Esophagus muscularis mucosa (tissue), 4 donors: ENCODE measurements at regions not wholly inside any gene's neighbourhood (a gene's known extent, or its start where the extent isn't known, plus 50 kb on each side); places are given as distances from the start of the nearest gene placed in this dataset.
"Not testable (repeated sequence)": the region's sequence is repeated elsewhere in the genome, so short reads cannot be mapped to it uniquely, and the experiment has no call there.

Experiments
- DNase-seq: peaks from one replicate; pipeline ENCODE4 v3.0.0-alpha.2; 2017; ENCODE audit errors: extremely low spot score
- H3K27ac ChIP-seq, 4 donors: fragments of 200-600 bp; sonication (generic); replicated peaks in 1 of 4; 1 replicate in 3 of 4; 2 replicates in 1 of 4; pipeline ENCODE4 v1.5.1; 2016 to 2019; ENCODE audit warnings: mild to moderate bottlenecking in 1 of 4
- H3K27me3 ChIP-seq, 4 donors: fragments of 200-600 bp; sonication (generic); one replicate each; pipeline versions ENCODE4 v1.5.1 to v1.6.0; 2016 to 2019
- H3K36me3 ChIP-seq, 4 donors: fragments of 200-600 bp; sonication (generic); one replicate each; pipeline ENCODE4 v1.5.1; 2016 to 2019
- H3K4me1 ChIP-seq, 4 donors: fragments of 200-600 bp; sonication (generic); one replicate each; pipeline ENCODE4 v1.5.1; 2016 to 2019
- H3K4me3 ChIP-seq, 4 donors: fragments of 200-600 bp; sonication (generic); 1 replicate in 2 of 4; 2 replicates in 2 of 4; pipeline ENCODE4 v1.5.1; 2016 to 2019; ENCODE audit warnings: mild to moderate bottlenecking in 4 of 4, moderate library complexity in 1 of 4
- H3K9me3 ChIP-seq, 4 donors: fragments of 200-600 bp; sonication (generic); 1 replicate in 3 of 4; 2 replicates in 1 of 4; pipeline ENCODE4 v1.5.1; 2016 to 2019
- EP300 ChIP-seq: sonication (generic); formaldehyde crosslinking; IDR thresholded peaks from one replicate; pipeline ENCODE4 v1.6.1; 2017; ENCODE audit warnings: antibody characterized with exemption
- POLR2A ChIP-seq: fragments of 450-650 bp; IDR thresholded peaks from one replicate; pipeline ENCODE4 v1.6.1; 2017; ENCODE audit warnings: antibody characterized with exemption, moderate library complexity, mild to moderate bottlenecking, low read depth
- POLR2AphosphoS5 ChIP-seq, 2 donors: sonication (generic); formaldehyde crosslinking; IDR thresholded peaks; one replicate each; pipeline ENCODE4 v1.6.1; 2017; ENCODE audit warnings: antibody characterized with exemption in 2 of 2
- WGBS: methylation state at CpG from one replicate; pipeline ENCODE4 v1.1.5; 2018; 5-methylcytosine and 5-hydroxymethylcytosine counted together
- intact Hi-C: fragments of 100-400 bp; cut with DNase I; formaldehyde crosslinking; loops from one replicate; pipeline ENCODE4 v1.15.1; 2023
- TF ChIP-seq, protein P1 (sequence below), 3 experiments: fragments of 200-600 bp in 2 of 3; fragments of 450-650 bp in 1 of 3; sonication (generic) in 2 of 3; IDR thresholded peaks; one replicate each; pipeline ENCODE4 v1.5.1; 2017 to 2019; ENCODE audit warnings: antibody characterized with exemption in 3 of 3, mild to moderate bottlenecking in 2 of 3, moderate library complexity in 1 of 3

DNA sequence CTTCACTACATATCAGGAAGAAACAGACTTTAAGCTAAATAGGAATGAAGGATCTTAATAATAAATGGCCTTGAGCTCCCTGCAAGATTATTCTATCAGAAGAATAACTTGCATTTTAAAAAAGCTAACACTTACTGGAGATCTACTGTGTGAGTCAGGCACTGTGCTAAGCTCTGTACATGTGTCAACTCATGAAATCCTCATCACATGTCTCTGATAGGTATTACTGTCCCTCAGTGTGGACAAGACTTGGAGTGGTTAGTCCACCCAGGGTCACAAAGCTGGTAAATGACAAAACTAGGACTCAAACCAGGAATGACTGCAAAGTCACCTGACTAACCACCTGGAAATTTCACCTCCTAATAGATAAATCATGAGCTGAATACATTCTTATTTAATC lies 57.1 kb upstream of the KCTD7 start:
- Histone ChIP-seq H3K27ac (no peak overlapping the region), H3K27me3 (no peaks in the 10 kb centered on the region), H3K9me3 (no peaks in the 10 kb centered on the region), H3K36me3 (peaks cover 11 to 60% (median 45%) of the 10 kb centered on the region in 4 donors), H3K4me1 (peaks cover 0 to 16% (median 4%) of the 10 kb centered on the region in 4 donors), H3K4me3 (no peak overlapping the region)
- intact Hi-C loops: no loop called here
- DNase-seq: no peak
- no peak for TF ChIP-seq EP300

- DNase-seq, H3K27me3 ChIP-seq, H3K27ac ChIP-seq, H3K9me3 ChIP-seq, H3K4me3 ChIP-seq, intact Hi-C loops: not testable (repeated sequence)
- Histone ChIP-seq H3K4me1 (peaks cover 0 to 15% (median 10%) of the 10 kb centered on the region in 4 donors), H3K36me3 (peaks cover 11 to 55% (median 43%) of the 10 kb centered on the region in 4 donors)
- 86% methylated on average over 9 of the region's 9 CpGs for WGBS
Measured at GRCh38 chr7:66573782-66574495, 54.7 kb upstream of the KCTD7 start.

DNA sequence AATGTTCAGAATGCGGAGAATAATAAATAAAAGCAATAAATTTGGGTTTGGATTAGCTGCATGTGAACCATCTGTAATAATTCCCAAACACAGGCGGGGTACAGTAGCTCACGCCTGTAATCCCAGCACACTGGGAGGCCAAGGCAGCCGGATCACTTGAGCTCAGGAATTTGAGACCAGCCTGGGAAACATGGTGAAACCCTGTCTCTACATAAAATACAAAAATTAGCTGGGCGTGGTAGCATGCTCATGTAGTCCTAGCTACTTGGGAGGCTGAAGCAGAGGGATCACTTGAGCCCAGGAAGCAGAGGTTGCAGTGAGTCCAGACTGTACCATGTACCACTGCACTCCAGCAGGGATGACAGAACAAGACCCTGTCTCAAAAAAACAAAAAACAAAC lies 53.9 kb upstream of the KCTD7 start:
- Histone ChIP-seq H3K4me1 (peaks cover 0 to 18% (median 13%) of the 10 kb centered on the region in 4 donors), H3K36me3 (peaks cover 11 to 55% (median 43%) of the 10 kb centered on the region in 4 donors)
- H3K4me3 ChIP-seq, H3K27me3 ChIP-seq, intact Hi-C loops, H3K9me3 ChIP-seq, DNase-seq, H3K27ac ChIP-seq: not testable (repeated sequence)
- 91% methylated on average over 5 of the region's 5 CpGs for WGBS

DNA sequence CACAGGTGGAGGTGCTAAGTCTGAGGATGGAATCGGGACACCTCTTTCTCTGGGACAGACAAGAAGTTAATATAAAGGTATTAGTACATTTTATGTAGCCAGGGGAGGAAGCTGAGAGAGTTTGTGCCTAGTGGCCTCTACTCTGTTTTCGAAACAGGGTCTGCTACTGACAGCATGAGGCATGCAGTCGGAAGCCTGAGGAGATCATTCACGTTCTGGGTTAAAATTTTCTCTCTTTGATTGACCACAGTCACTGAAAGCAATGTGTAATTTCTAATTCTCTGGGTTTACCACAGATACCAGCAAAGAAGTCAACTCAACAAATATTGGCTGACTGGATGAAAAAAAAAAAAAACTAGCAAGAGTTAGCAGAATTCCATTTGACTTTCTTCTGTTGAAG lies 53.3 kb upstream of the KCTD7 start:
- intact Hi-C loops: no loop called here
- no peaks in the 10 kb centered on the region for H3K27me3 ChIP-seq
- TF ChIP-seq EP300 (no peak), POLR2AphosphoS5 (IDR thresholded peaks at IDR 0.05) (no peak), POLR2A (no peak)
- no peak overlapping the region for H3K27ac ChIP-seq
- 91% methylated on average over 4 of the region's 4 CpGs for whole genome bisulfite sequencing
- DNase-seq: no peak
- H3K4me3 ChIP-seq: no peak overlapping the region
- H3K9me3 ChIP-seq: no peaks in the 10 kb centered on the region
- peaks cover 0 to 18% (median 13%) of the 10 kb centered on the region in 4 donors for H3K4me1 ChIP-seq
- H3K36me3 ChIP-seq: peaks cover 11 to 55% (median 43%) of the 10 kb centered on the region in 4 donors

GRCh38 chr7:66576646-66577045 lies 52.0 kb upstream of the KCTD7 start:
- no peak for TF ChIP-seq EP300
- TF ChIP-seq, protein P1, sequence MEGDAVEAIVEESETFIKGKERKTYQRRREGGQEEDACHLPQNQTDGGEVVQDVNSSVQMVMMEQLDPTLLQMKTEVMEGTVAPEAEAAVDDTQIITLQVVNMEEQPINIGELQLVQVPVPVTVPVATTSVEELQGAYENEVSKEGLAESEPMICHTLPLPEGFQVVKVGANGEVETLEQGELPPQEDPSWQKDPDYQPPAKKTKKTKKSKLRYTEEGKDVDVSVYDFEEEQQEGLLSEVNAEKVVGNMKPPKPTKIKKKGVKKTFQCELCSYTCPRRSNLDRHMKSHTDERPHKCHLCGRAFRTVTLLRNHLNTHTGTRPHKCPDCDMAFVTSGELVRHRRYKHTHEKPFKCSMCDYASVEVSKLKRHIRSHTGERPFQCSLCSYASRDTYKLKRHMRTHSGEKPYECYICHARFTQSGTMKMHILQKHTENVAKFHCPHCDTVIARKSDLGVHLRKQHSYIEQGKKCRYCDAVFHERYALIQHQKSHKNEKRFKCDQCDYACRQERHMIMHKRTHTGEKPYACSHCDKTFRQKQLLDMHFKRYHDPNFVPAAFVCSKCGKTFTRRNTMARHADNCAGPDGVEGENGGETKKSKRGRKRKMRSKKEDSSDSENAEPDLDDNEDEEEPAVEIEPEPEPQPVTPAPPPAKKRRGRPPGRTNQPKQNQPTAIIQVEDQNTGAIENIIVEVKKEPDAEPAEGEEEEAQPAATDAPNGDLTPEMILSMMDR (IDR thresholded peaks at IDR 0.05): no peak
- TF ChIP-seq POLR2AphosphoS5 (IDR thresholded peaks at IDR 0.05): no peak
- no peak for TF ChIP-seq POLR2A
- H3K27ac ChIP-seq: no peak overlapping the region
- H3K4me3 ChIP-seq: no peak overlapping the region
- 81% methylated on average over 7 of the region's 7 CpGs for WGBS
- H3K4me1 ChIP-seq: peaks cover 0 to 18% (median 13%) of the 10 kb centered on the region in 4 donors
- no peaks in the 10 kb centered on the region for H3K9me3 ChIP-seq
- DNase-seq: no peak
- H3K27me3 ChIP-seq: no peaks in the 10 kb centered on the region
- intact Hi-C loops: no loop called here
- H3K36me3 ChIP-seq: peaks cover 11 to 52% (median 45%) of the 10 kb centered on the region in 4 donors
